ENCODE measurements at regions not wholly inside any gene's neighbourhood (a gene's known extent, or its start where the extent isn't known, plus 50 kb on each side); places are given as distances from the start of the nearest gene placed in this dataset.

DNA sequence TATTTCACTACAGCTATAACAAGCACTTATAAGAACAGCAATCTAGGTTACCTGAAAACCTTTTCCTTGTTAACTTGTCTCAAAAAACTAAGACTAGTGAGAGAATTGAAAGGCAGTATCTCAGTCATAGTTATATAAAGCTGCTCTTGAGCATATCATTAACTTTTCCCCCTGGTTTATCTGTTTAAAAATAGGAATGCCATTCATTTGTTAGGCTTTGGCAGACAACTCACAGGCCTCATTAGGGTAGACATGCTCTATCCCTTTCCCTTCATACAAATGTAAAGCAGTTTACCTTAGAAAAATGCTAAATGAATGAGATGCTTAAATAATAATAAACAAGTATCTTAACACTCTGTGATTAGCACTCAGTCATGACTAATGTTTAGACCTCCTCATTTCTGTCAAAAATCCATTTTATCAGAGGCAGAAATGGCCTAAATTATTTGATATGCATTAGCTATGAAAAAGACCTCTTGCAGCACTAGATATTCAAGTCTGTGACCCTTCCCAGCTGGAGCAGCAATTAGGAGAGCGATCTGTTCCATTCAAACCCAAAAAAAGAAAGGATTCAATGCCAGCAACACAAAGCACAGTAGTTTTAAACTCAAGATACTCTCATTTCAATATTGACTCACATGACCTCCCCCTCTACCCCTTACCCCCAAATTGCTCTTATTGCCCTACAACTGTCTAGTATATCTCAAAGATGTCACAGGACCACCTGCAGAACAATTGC is 1578.8 kb upstream of the WWC1 start:
- no peaks in the 10 kb centered on the region for H3K36me3 ChIP-seq (ENCODE audit: control insufficient read depth, insufficient read depth, low read length)
- TF ChIP-seq CTCF (IDR thresholded peaks at IDR 0.05; ENCODE audit: insufficient read depth, low read length, poor library complexity, severe bottlenecking) = no peak
- H3K4me3 ChIP-seq (replicated peaks; ENCODE audit: low read depth, low read length) = no peak overlapping the region
- no peak for DNase-seq (ENCODE audit: extremely low read depth, insufficient read length)
- H3K27me3 ChIP-seq (replicated peaks; ENCODE audit: control insufficient read depth, insufficient read depth, low read length) = no peaks in the 10 kb centered on the region

DNA sequence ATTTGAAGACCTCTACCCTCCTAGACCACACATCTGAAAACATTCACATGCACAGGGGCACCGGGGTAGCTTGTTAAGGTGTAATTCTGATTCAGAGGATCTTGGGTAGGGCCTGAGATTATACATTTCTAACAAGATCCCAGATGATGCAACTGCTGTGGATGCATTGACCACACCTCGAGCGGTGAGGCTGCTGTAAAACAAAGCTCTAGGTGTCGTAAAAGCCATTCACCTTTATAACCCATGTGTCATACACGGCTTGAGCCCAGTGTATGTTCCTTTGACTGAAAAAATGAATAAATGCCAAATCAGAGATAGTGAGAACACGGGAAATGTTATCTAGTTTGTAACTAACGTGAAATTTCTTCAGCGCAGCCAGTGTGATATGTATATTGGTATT is 1578.2 kb upstream of the WWC1 start:
- DNase-seq (ENCODE audit: extremely low read depth, insufficient read length) = no peak
- no peaks in the 10 kb centered on the region for H3K36me3 ChIP-seq (ENCODE audit: control insufficient read depth, insufficient read depth, low read length)
- H3K27me3 ChIP-seq (replicated peaks; ENCODE audit: control insufficient read depth, insufficient read depth, low read length) = no peaks in the 10 kb centered on the region
- no peak overlapping the region for H3K4me3 ChIP-seq (replicated peaks; ENCODE audit: low read depth, low read length)
- TF ChIP-seq CTCF (IDR thresholded peaks at IDR 0.05; ENCODE audit: insufficient read depth, low read length, poor library complexity, severe bottlenecking) = no peak

- no peak for DNase-seq (ENCODE audit: extremely low read depth, insufficient read length)
- Histone ChIP-seq H3K4me3 (replicated peaks; ENCODE audit: low read depth, low read length) (no peak overlapping the region), H3K27me3 (replicated peaks; ENCODE audit: control insufficient read depth, insufficient read depth, low read length) (no peaks in the 10 kb centered on the region), H3K36me3 (ENCODE audit: control insufficient read depth, insufficient read depth, low read length) (no peaks in the 10 kb centered on the region)
- TF ChIP-seq CTCF (IDR thresholded peaks at IDR 0.05; ENCODE audit: insufficient read depth, low read length, poor library complexity, severe bottlenecking) = no peak
Observed at GRCh38 chr5:166716856-166717492, 1574.5 kb upstream of the WWC1 start.

- H3K36me3 ChIP-seq (ENCODE audit: control insufficient read depth, insufficient read depth, low read length) = no peaks in the 10 kb centered on the region
- H3K27me3 ChIP-seq (replicated peaks; ENCODE audit: control insufficient read depth, insufficient read depth, low read length) = no peaks in the 10 kb centered on the region
- no peak overlapping the region for H3K4me3 ChIP-seq (replicated peaks; ENCODE audit: low read depth, low read length)
- TF ChIP-seq CTCF (IDR thresholded peaks at IDR 0.05; ENCODE audit: insufficient read depth, low read length, poor library complexity, severe bottlenecking) = no peak
- DNase-seq (ENCODE audit: extremely low read depth, insufficient read length) = no peak
Observed at GRCh38 chr5:166719991-166720390, 1571.5 kb upstream of the WWC1 start.

GRCh38 chr5:166722939-166723338 is 1568.5 kb upstream of the WWC1 start:
- no peaks in the 10 kb centered on the region for H3K36me3 ChIP-seq (ENCODE audit: control insufficient read depth, insufficient read depth, low read length)
- H3K4me3 ChIP-seq (replicated peaks; ENCODE audit: low read depth, low read length) = no peak overlapping the region
- no peak for TF ChIP-seq CTCF (IDR thresholded peaks at IDR 0.05; ENCODE audit: insufficient read depth, low read length, poor library complexity, severe bottlenecking)
- H3K27me3 ChIP-seq (replicated peaks; ENCODE audit: control insufficient read depth, insufficient read depth, low read length) = no peaks in the 10 kb centered on the region
- no peak for DNase-seq (ENCODE audit: extremely low read depth, insufficient read length)
